ENCODE measurements at regions not wholly inside any gene's neighbourhood (a gene's known extent, or its start where the extent isn't known, plus 50 kb on each side); places are given as distances from the start of the nearest gene placed in this dataset.
"Not testable (repeated sequence)": the region's sequence is repeated elsewhere in the genome, so short reads cannot be mapped to it uniquely, and the experiment has no call there.

GRCh38 chr2:111316881-111317549, 196.3 kb downstream of the BCL2L11 start:
- not testable (repeated sequence) for DNase-seq (ENCODE audit: low spot score)

GRCh38 chr2:111319552-111319951, 198.8 kb downstream of the BCL2L11 start:
- DNase-seq (ENCODE audit: low spot score) = not testable (repeated sequence)

GRCh38 chr2:111320264-111320663, 199.6 kb downstream of the BCL2L11 start:
- not testable (repeated sequence) for DNase-seq (ENCODE audit: low spot score)

- DNase-seq (ENCODE audit: low spot score) = not testable (repeated sequence)
These were observed 200.3 kb downstream of the BCL2L11 start for GRCh38 chr2:111320965-111321364.

GRCh38 chr2:111323384-111323783, 202.7 kb downstream of the BCL2L11 start:
- DNase-seq (ENCODE audit: low spot score) = not testable (repeated sequence)

GRCh38 chr2:111327726-111328125, 207.0 kb downstream of the BCL2L11 start:
- not testable (repeated sequence) for DNase-seq (ENCODE audit: low spot score)

GRCh38 chr2:111329309-111329708, 208.6 kb downstream of the BCL2L11 start:
- DNase-seq (ENCODE audit: low spot score) = not testable (repeated sequence)

GRCh38 chr2:111331099-111331724, 210.5 kb downstream of the BCL2L11 start:
- DNase-seq (ENCODE audit: low spot score) = not testable (repeated sequence)

GRCh38 chr2:111335220-111335907, 214.7 kb downstream of the BCL2L11 start:
- not testable (repeated sequence) for DNase-seq (ENCODE audit: low spot score)

- not testable (repeated sequence) for DNase-seq (ENCODE audit: low spot score)
These were observed 217.8 kb downstream of the BCL2L11 start for GRCh38 chr2:111338474-111338873.

GRCh38 chr2:111339476-111339875, 218.8 kb downstream of the BCL2L11 start:
- not testable (repeated sequence) for DNase-seq (ENCODE audit: low spot score)

GRCh38 chr2:111344590-111344989, 223.9 kb downstream of the BCL2L11 start:
- DNase-seq (ENCODE audit: low spot score) = not testable (repeated sequence)

- DNase-seq (ENCODE audit: low spot score) = not testable (repeated sequence)
These were observed 224.7 kb downstream of the BCL2L11 start for GRCh38 chr2:111345439-111345838.

GRCh38 chr2:111346018-111346930, 225.6 kb downstream of the BCL2L11 start:
- DNase-seq (ENCODE audit: low spot score) = not testable (repeated sequence)

GRCh38 chr2:111347695-111348094, 227.0 kb downstream of the BCL2L11 start:
- DNase-seq (ENCODE audit: low spot score) = not testable (repeated sequence)

- not testable (repeated sequence) for DNase-seq (ENCODE audit: low spot score)
These were observed 227.6 kb downstream of the BCL2L11 start for GRCh38 chr2:111348316-111348715.

- DNase-seq (ENCODE audit: low spot score) = not testable (repeated sequence)
These were observed 234.5 kb downstream of the BCL2L11 start for GRCh38 chr2:111355022-111355817.

GRCh38 chr2:111355823-111356511, 235.3 kb downstream of the BCL2L11 start:
- DNase-seq (ENCODE audit: low spot score) = not testable (repeated sequence)

GRCh38 chr2:111356512-111357031, 235.9 kb downstream of the BCL2L11 start:
- not testable (repeated sequence) for DNase-seq (ENCODE audit: low spot score)
